HG03039 (cell line): ENCODE measurements at regions not wholly inside any gene's neighbourhood (a gene's known extent, or its start where the extent isn't known, plus 50 kb on each side); places are given as distances from the start of the nearest gene placed in this dataset.
"Not testable (repeated sequence)": the region's sequence is repeated elsewhere in the genome, so short reads cannot be mapped to it uniquely, and the experiment has no call there.

Source experiments
- ATAC-seq: cut with Tn5 transposase; IDR thresholded peaks from one replicate; pipeline ENCODE4 v1.9.1; 2021; ENCODE audit warnings: mild to moderate bottlenecking, moderate library complexity; ENCODE audit not compliant: unreplicated experiment

DNA sequence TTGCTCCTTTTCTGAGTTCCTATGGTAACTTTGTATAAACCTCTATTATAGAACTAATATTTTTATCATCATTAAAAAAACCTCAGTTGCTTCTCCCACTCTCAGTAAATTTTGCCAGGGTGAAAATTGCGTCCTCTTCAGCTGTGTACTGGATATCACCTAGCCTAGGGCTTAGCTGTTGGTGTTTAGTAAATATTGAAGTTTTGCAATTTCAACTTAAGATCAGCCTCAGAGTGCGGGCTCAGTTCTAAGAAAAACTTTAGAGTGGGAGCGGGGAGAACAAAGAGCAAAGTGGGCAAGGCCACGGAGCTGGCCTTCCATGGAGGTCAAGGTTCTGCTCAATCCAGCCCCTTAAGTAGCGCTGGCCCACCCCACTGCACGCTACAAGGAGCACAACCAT is 488.3 kb upstream of the SPRED2 start:
- no peak for ATAC-seq

- ATAC-seq = no peak
Observed at GRCh38 chr2:65919550-65920188, 487.3 kb upstream of the SPRED2 start.

- no peak for ATAC-seq
Observed at GRCh38 chr2:65918760-65919187, 486.4 kb upstream of the SPRED2 start.

- ATAC-seq = no peak
Observed at GRCh38 chr2:65917986-65918385, 485.6 kb upstream of the SPRED2 start.

- no peak for ATAC-seq
Observed at GRCh38 chr2:65916785-65917295, 484.4 kb upstream of the SPRED2 start.

DNA sequence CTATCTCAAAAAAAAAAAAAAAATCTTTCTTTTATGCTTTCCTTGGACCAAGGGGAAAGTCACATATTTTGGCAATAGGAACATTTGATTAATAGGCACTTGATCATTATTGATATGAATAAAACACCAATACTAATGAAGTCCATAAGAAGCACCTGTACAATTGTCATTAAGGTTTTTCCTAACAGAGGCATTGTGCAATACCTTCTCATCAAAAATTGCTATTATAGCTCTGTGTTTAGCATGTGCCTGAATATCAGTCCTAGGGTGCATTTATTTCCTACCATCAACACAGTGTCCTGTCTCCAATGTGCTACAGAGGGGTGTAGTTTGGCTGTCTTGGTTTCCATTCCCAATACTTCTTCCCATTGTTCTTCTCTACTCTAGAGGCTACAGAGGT is 483.8 kb upstream of the SPRED2 start:
- no peak for ATAC-seq

GRCh38 chr2:65915273-65915672 is 482.9 kb upstream of the SPRED2 start:
- ATAC-seq = no peak

DNA sequence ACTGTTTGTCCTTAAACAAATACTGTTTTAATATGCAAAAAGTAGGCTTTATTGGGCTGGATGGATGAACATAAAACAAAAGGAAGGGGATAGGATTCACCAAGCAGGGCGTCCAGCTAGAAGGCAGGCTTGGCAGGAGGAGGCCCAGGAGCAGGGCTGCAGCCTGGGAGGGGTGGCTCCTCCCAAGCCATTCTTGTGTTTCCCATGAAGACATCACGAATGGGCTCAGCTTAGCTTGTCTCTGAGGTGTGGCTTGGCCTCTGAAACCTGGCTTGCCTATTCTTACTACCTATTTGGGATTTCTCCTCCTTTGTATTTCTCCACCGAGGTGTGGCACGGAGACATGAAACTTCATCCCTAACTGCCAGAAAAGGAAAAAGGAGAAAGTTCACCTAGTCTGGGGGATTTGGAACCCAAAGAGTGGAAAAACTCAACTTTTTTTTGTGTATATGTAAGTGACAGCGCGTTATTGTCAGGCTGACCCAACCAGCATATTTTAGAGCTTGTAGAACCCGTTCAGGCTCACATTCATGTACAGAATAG is 481.9 kb upstream of the SPRED2 start:
- ATAC-seq = no peak

- ATAC-seq = no peak
Observed at GRCh38 chr2:65913813-65914212, 481.4 kb upstream of the SPRED2 start.

DNA sequence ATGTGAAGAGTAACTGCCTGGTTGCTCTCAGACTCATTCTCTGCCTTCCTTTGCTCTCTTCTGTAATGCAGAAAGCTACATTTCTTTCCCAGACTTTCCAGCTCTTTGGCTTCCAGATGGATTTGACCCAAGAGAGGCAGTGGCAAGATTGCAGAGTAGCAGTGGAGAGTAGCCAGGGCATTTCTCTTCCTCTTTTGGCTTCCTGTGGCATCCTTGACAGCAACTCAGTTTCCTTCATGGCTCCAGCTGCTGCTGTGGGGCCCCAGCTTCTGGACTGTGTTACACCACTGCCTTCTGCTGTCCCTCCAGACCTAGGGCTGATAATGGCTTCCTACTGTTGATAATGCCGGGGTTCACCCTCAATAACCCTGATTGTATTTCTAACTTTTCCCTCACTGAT is 469.4 kb upstream of the SPRED2 start:
- ATAC-seq = no peak

DNA sequence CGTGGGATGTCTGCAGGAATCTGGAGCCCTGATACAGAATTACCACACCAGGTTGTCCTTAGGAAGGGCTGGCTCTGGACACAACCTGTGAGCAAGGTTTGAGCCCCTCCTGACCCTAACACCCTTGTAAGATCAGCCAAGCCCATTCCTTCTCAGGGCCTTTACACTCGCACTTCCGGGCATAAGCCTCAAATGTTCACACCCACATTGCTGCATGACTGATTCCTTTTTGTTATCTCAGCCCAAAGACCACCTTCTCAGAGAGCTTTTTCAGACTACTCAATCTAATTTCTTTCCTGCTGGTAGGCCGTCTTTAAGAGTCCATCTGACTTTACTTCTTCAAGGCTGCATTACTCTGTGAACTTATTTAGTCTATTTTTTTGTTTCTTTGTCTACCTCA is 464.0 kb upstream of the SPRED2 start:
- no peak for ATAC-seq

DNA sequence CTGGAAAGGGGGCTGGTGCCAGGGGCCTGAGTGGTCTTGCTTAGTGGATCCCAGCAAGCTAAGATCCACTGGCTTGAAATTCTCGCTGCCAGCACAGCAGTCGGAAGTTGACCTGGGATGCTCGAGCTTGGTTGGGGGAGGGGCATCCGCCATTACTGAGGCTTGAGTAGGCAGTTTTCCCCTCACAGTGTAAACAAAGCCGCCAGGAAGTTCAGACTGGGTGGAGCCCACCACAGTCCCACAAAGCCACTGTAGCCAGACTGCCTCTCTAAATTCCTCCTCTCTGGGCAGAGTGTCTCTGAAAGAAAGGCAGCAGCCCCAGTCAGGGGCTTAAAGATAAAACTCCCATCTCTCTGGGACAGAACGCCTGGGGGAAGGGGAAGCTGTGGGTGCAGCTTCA is 457.7 kb upstream of the SPRED2 start:
- ATAC-seq = not testable (repeated sequence)

DNA sequence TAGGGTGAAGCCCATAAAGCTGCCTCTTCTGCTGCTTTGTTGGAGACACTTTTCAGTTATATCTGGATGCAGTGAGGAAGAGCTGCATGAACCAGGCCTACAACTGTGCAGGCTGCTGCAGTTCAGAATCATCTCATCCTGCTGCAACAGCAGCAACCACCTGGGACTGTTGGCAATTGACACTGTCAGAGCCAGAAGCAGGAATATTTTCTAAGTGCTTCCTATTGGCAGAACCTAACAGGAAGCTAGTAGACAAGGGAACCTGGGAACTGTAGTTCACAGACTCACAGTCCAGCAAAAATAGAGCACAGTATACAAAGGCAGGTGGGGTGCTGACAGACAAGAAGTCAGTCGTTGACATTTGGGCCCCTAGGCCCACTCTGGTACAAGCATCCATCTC is 452.9 kb upstream of the SPRED2 start:
- ATAC-seq = no peak

DNA sequence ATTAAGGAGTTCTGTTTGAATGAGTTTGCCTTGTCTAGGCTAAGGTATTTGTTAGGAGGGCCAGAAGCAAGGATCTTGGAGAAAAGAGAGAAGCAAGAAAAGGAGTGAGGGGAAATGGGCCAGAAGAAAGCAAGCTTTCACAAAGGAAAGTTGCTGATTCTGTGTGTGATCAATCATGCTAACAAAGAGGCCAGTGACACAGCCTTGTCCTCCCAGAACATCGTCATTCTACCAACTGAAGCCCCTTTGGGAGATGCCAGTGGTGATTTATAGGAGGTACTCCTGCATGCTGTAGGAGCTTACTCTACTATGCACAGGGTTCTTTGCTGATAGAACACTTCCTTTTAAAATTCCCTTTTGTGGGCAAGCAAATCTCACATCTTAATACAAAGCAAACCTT is 449.2 kb upstream of the SPRED2 start:
- no peak for ATAC-seq

DNA sequence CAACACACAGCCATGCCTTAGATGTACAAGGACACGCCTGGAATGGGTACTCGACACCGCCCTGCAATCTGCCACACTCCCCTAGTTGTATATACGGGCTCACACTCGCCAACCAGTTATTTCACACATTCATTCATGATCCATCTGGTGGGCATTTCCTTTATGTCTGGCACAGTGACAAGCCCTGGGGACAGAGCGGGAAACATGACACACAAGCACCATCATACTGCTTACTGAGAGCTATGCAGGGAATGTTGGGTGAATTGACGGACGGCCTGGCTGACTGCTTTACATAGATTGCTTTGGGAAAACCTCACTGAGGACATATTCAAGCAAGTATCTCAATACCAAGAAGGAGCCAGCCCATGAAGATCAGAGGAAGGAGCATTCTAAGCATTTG is 448.0 kb upstream of the SPRED2 start:
- ATAC-seq = no peak

DNA sequence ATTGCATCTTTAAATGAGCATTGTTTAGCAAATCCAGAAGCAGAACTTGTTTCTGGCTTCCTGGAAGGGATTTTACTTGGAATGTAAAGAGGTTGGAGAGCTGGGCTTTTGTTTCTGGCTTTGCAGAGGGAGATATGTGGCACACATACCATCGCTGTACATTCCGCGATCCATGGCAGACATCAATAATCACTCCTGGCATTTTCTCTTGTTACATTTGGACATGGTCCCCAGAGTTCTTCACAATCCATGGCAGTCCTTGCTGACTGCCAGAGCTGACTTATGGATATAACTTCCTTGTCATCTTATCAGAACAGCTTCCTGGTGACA is 445.6 kb upstream of the SPRED2 start:
- ATAC-seq = no peak

DNA sequence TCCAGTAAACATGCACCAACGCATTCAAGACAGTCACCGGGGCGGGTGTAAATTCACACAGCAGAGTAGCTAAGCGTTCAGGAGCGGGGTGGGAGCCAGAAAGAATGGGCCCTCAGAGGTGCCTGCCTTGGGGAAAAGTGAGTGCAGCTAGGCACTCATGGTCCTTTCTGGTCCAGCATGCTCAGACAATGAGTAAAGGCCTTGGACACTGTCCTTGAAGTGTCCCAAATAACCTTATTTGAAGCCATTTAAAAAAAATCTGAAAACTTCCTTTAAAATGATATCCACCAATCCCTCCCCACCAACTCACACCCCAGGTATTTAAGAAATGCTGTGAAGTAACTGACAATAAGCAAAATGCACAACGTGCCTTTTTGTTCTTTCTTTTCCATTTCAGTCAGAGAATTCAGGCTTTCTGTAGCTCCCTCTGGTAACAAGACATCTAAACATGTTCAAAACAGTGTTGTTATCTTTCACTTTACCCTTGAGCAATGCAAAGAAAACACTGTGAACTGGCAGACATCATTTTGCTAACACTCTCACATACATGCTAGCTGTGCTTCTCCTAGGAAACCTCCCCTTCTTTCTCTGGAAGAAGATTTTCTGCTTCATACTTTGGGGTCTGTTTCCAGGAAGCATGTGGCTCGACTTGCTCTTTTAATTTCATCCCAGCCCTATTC is 445.1 kb upstream of the SPRED2 start:
- ATAC-seq = no peak

DNA sequence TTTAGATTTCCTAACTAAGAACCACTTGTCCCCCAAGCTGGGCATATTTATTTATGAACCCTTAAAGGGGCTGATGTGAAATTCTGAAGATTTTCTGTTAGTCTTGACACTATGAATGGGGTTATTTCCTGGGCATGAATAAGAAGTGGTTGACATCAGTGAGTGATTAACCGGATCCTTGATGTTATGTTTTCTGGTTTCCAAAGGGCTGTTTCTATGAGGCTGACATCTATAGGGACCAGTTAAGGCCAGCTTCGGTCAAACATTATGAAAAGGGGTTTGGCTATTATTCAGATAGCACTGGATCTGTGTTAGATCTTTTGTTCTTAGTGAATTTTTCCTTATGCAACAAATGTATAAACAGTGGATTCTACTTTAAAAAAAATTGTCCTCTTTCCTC is 443.7 kb upstream of the SPRED2 start:
- no peak for ATAC-seq

- ATAC-seq = no peak
Observed at GRCh38 chr2:65870826-65871225, 438.4 kb upstream of the SPRED2 start.

DNA sequence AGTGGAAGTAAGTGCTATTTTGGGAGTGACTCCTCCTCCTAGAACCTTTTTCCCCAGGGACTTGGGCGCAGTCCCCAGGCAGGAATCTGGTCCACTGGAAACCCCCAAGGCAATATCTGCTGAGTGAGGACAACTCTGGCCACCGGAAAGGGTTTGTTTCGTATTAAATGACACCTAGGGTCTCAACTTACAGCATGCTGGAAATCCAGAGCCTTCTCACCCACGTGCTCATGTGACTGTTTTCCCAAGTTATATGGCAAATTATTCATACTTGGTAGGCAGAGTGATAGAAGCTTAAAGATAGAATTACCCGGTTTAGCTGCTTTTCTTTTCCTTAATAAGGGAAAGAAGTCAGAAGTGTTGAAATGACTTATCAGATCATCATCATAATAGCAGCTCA is 436.9 kb upstream of the SPRED2 start:
- ATAC-seq = no peak

- ATAC-seq = no peak
Observed at GRCh38 chr2:65868177-65868576, 435.8 kb upstream of the SPRED2 start.

DNA sequence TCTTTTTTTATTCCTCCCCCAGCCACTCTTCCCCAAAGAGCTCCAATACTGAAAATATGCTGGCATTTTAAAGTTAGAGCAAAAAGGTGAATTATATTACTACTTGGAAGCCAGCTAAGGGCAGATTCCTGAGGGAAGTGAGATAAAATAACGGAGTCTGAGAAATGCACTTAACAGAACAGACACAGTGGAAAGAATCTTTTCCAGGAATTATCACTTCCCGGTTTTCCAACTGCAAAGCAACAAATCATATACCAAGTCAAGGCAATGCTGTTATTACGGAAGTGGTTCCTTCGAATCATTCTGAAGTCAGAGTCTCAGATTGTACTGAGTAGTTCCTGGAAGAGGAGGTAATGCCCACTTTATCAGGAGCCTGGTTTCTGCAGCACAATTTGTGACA is 435.0 kb upstream of the SPRED2 start:
- ATAC-seq = no peak

DNA sequence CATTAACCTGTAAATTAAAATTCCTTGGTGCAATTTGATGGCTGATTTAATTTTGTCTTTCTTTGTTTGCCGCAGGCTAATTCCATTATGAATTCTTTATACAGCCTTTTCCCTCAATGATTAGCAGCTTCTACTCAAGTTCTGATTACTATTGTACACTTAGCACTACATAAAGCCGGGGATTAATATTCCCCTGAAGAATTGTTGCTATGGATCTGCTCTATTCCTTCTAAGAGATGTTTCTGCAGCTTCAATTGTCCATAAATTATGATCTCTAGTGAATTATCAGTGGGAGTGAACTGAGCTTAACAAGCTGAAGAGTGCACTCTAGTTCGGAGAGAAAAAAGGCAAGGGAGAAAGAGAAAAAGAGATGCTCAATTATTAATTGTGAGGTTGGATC is 433.7 kb upstream of the SPRED2 start:
- ATAC-seq = no peak
